Adrenal gland (tissue), 9 donors: ENCODE measurements at regions not wholly inside any gene's neighbourhood (a gene's known extent, or its start where the extent isn't known, plus 50 kb on each side); places are given as distances from the start of the nearest gene placed in this dataset.

Source experiments
- DNase-seq, 7 donors: peaks; one replicate each; pipeline ENCODE4 v3.0.0-alpha.2; 2019 to 2020
- H3K27ac ChIP-seq, 5 donors: fragments of 200-600 bp; sonication (generic) in 4 of 5; 1 replicate in 3 of 5; 2 replicates in 2 of 5; pipeline versions ENCODE4 v1.5.1 to v1.8.0; 2016 to 2020; ENCODE audit warnings: mild to moderate bottlenecking in 1 of 5
- H3K27me3 ChIP-seq: fragments of 200-600 bp; 2 replicates; pipeline ENCODE4 v1.8.0; 2021
- H3K36me3 ChIP-seq, 2 donors: fragments of 200-600 bp; replicated peaks in 1 of 2; 1 replicate in 1 of 2; 2 replicates in 1 of 2; pipeline versions ENCODE4 v1.5.1 to v1.8.0; 2018 to 2022
- H3K4me1 ChIP-seq, 2 donors: fragments of 200-600 bp; replicated peaks in 1 of 2; 1 replicate in 1 of 2; 2 replicates in 1 of 2; pipeline versions ENCODE4 v1.5.1 to v1.8.0; 2018 to 2021
- H3K4me3 ChIP-seq, 4 donors: fragments of 200-600 bp; sonication (generic) in 3 of 4; one replicate each; pipeline ENCODE4 v1.5.1; 2016 to 2018
- H3K9me3 ChIP-seq, 3 donors: fragments of 200-600 bp; sonication (generic) in 1 of 3; replicated peaks in 1 of 3; 1 replicate in 2 of 3; 2 replicates in 1 of 3; pipeline versions ENCODE4 v1.5.1 to v1.8.0; 2016 to 2021
- CTCF ChIP-seq, 6 experiments: fragments of 450-650 bp in 4 of 6; fragments of 200-600 bp in 2 of 6; sonication (generic) in 1 of 6; IDR thresholded peaks; 1 replicate in 5 of 6; 2 replicates in 1 of 6; pipeline versions ENCODE4 v1.5.1 to v1.8.0; 2016 to 2021; ENCODE audit warnings: antibody characterized with exemption in 6 of 6, mild to moderate bottlenecking in 2 of 6, moderate library complexity in 1 of 6
- POLR2A ChIP-seq, 2 donors: fragments of 450-650 bp; IDR thresholded peaks; one replicate each; pipeline ENCODE4 v1.6.1; 2017; ENCODE audit warnings: antibody characterized with exemption in 2 of 2, mild to moderate bottlenecking in 2 of 2, moderate library complexity in 1 of 2
- WGBS, 4 donors: extraction: QIAGEN DNeasy Blood & Tissue Kit in 2 of 4; methylation state at CpG; one replicate each; pipeline versions ENCODE4 v1.1.5 to v1.1.7; 2013 to 2017; 5-methylcytosine and 5-hydroxymethylcytosine counted together
- intact Hi-C, 2 donors: fragments of 100-400 bp; cut with DNase I; formaldehyde crosslinking; loops; one replicate each; pipeline versions ENCODE4 v1.14.1 to v1.15.0; 2022 to 2023
- donor health status: healthy with polysubstance abuse.
- donor health status: Bipolar disorder and iron deficiency.
- donor health status: DM: yes; HTN: yes; CAD: no.
- donor health status: DM: no; HTN: no; CAD: no.
- donor health status: DM: no; HTN: no; CAD: no.

GRCh38 chr2:217340176-217340575 lies 480.3 kb upstream of the TNP1 start:
- Histone ChIP-seq H3K4me3 (no peak overlapping the region), H3K27ac (no peak overlapping the region)

GRCh38 chr2:217339753-217340152 lies 479.9 kb upstream of the TNP1 start:
- 90 to 97% (median 94%) methylated on average over 5 of the region's 5 CpGs for WGBS, 4 donors
- Histone ChIP-seq H3K36me3 (no peaks in the 10 kb centered on the region), H3K4me3 (no peak overlapping the region), H3K27me3 (no peaks in the 10 kb centered on the region), H3K9me3 (no peaks in the 10 kb centered on the region), H3K27ac (no peak overlapping the region), H3K4me1 (peaks cover 0 to 10% of the 10 kb centered on the region in 2 donors)
- TF ChIP-seq POLR2A (IDR thresholded peaks at IDR 0.05), result no peak
- TF ChIP-seq CTCF (IDR thresholded peaks at IDR 0.05), result no peak
- DNase-seq, result no peak
- intact Hi-C loops, result no loop called here

More at GRCh38 chr2:217340176-217340575, 480.3 kb upstream of the TNP1 start:
- Histone ChIP-seq H3K9me3 (no peaks in the 10 kb centered on the region), H3K4me1 (peaks cover 0 to 10% of the 10 kb centered on the region in 2 donors), H3K27me3 (no peaks in the 10 kb centered on the region), H3K36me3 (no peaks in the 10 kb centered on the region)
- intact Hi-C loops, result no loop called here
- no peak for DNase-seq
- no peak for TF ChIP-seq POLR2A (IDR thresholded peaks at IDR 0.05)
- no peak for TF ChIP-seq CTCF (IDR thresholded peaks at IDR 0.05)

DNA sequence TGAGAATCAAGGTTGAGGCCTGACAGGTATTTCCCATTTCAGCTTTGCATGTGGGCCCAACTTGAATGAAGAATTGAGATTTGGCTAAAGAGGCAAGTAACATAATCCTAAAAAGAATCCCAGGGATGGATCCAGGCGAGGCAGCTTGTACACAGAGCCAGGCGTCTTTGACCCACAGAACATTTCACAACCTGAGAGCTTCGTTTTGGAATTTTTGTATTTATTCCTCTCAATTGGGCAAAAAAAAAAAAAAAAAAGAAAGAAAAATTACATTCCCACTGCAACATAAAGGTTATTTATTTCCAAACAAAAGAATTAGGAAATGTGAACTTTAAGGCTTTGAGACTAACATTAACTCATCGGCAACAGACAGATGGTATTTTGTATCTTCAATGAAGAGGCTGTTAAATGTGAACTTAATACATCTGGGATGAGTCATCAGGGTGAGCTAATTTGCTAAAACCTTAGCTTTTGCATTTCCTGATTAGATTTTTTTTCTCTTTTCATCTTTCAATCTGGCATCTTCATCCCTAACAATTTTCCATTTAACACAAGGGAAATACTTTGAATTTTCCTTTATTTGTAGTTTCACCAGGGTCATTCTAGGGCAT lies 478.5 kb upstream of the TNP1 start:
- no peaks in the 10 kb centered on the region for H3K9me3 ChIP-seq
- TF ChIP-seq POLR2A (IDR thresholded peaks at IDR 0.05) (no peak), CTCF (IDR thresholded peaks at IDR 0.05) (no peak)
- peaks cover 0 to 10% of the 10 kb centered on the region in 2 donors for H3K4me1 ChIP-seq
- H3K36me3 ChIP-seq, result no peaks in the 10 kb centered on the region
- H3K27ac ChIP-seq, result peak overlapping the region in 3 of 5 donors; percentile 23 to 47 (median 43)
- no peaks in the 10 kb centered on the region for H3K27me3 ChIP-seq
- 65 to 67% (median 66%) methylated on average over 4 of the region's 4 CpGs for WGBS, 4 donors
- no peak for DNase-seq
- no peak overlapping the region for H3K4me3 ChIP-seq
- intact Hi-C loops, result no loop called here

DNA sequence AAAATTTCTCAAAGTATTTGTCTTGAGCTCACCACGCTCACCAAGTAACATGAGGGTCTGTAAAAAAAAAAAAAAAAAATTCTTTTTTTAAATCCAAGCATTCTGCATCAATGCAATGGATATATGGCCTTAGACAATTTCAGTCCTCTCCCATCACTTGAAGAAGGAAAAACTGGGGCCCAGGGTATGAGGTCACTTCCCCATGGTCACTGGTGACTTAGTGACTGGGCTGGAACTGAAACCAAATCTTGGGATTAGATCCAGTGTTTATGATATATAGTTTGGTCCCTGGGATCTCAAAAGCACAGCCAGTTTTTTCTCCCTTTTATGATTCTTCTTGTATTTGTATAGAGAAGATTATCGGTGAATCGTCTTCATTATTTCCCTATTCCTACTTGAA lies 477.9 kb upstream of the TNP1 start:
- no peak for TF ChIP-seq POLR2A (IDR thresholded peaks at IDR 0.05)
- TF ChIP-seq CTCF (IDR thresholded peaks at IDR 0.05), result no peak
- H3K27ac ChIP-seq, result peak overlapping the region in 2 of 5 donors; percentile 43 to 47
- 72 to 83% (median 75%) methylated on average over 3 of the region's 3 CpGs for WGBS, 4 donors
- H3K4me1 ChIP-seq, result peaks cover 0 to 10% of the 10 kb centered on the region in 2 donors
- no peak for DNase-seq
- H3K9me3 ChIP-seq, result no peaks in the 10 kb centered on the region
- no peak overlapping the region for H3K4me3 ChIP-seq
- no peaks in the 10 kb centered on the region for H3K27me3 ChIP-seq
- intact Hi-C loops, result no loop called here
- H3K36me3 ChIP-seq, result no peaks in the 10 kb centered on the region
